AG08395 (cell line): ENCODE measurements at regions not wholly inside any gene's neighbourhood (a gene's known extent, or its start where the extent isn't known, plus 50 kb on each side); places are given as distances from the start of the nearest gene placed in this dataset.

Experiments
- DNase-seq: peaks from one replicate; pipeline ENCODE4 v3.0.0; 2012; ENCODE audit warnings: mixed read lengths, low spot score

GRCh38 chr1:239263801-239264200, 122.6 kb upstream of the CHRM3 start:
- DNase-seq: no peak

GRCh38 chr1:239262538-239262937, 123.8 kb upstream of the CHRM3 start:
- DNase-seq: no peak

GRCh38 chr1:239261521-239261920, 124.8 kb upstream of the CHRM3 start:
- no peak for DNase-seq

GRCh38 chr1:239260842-239261241, 125.5 kb upstream of the CHRM3 start:
- DNase-seq: no peak

DNA sequence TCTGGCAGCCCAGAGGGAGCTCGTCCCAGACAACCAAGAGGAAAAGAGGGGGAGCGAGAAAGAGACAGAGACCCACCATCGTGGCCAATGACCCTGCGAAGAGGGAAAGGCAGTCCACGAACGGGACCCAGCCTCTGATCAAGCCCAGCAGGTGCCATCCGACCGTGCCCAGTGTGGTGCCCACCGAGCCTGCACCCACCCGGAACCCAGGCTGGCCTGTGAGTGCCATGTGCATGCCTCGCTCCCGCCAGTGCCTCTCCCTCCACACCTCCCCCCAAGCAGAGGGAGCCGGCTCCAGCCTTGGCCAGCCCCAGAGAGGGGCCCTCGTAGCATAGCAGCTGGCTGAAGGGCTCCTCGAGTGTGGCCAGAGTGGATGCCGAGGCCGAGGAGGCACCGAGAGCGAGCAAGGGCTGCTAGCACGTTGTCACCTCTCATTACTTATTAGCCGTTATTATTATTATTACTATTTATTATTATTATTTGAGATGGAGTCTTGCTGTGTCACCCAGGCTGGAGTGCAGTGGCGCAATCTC, 130.7 kb upstream of the CHRM3 start:
- no peak for DNase-seq

DNA sequence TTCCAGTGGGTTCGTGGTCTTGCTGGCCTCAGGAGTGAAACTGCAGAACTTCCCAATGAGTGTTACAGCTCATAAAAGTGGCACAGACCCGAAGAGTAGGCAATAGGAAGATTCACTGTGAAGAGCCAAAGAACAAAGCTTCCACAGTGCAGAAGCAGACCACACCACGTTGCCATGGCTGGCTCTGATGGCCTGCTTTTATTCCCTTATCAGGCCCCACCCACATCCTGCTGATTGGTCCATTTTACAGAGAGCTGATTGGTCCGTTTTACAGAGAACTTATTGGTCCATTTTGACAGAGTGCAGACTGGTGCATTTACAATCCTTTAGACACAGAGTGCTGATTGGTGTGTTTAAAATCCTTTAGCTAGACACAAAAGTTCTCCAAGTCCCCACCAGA, 131.4 kb upstream of the CHRM3 start:
- DNase-seq: no peak

GRCh38 chr1:239253032-239253431, 133.3 kb upstream of the CHRM3 start:
- DNase-seq: no peak

DNA sequence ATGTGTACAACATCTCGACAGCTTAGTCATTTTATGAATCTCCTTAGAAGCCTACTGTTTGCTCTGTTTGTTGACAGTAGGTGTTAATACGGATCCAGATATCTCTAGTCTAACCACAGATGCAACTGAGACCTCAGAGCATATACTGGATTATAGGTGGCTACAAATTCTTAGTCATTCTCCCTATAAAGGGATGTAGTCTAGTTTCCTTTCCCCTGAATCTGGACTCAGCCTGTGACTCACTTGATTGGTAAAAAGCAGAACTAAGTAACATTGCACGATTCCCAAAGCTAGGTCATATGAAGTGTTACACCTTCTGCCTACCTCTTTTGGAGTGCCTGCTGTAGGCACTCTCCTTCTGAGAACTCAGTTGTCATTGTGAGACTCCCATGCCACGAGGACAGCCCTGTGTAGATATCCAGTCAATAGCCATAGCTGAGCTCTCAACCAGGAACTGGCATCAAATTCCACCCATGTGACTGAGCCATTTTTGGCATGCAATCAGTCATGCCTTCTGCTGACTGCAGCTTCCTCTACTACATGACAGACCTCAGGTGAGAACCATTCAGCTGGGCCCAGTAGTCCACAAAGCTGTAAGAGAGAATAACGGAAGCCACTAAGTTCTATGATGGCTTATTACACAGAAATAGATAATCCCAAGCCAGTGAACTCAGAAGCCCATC, 135.9 kb upstream of the CHRM3 start:
- DNase-seq: no peak

DNA sequence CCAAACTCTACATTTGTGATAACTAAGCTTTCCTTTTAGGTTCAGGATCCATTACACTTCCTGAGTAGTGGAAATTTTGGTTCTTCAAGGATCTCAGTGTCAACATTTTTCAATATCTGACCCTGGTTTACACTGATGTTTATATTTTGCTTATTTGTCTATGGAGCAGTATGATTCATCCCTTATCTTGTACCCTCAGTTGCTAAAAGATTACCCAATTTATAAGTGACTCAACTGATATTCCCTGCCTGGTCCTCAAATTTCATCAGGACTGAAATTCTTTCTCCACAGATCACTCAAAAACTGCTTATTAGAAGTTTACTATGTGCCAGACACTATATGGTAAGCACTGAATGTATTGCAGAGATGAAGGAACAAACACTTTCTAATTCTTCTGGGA, 139.1 kb upstream of the CHRM3 start:
- no peak for DNase-seq

DNA sequence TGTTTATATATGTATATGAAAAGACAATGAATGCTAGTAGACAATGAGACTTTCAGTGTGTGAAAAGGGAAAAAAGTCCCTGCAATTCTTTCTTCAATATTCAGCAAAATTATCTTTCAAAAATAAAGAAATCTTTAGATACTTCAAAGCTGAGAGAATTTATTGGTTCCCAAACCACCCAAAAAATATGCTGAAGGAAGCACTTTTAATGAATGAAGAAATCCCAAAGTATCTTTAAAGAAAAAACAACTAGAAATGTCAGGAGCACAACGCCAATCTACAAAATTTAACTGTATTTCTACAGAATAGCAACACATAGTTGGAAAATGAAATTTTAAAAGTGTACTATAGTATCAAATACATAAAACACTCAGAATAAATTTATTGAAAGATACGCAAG, 142.3 kb upstream of the CHRM3 start:
- no peak for DNase-seq

DNA sequence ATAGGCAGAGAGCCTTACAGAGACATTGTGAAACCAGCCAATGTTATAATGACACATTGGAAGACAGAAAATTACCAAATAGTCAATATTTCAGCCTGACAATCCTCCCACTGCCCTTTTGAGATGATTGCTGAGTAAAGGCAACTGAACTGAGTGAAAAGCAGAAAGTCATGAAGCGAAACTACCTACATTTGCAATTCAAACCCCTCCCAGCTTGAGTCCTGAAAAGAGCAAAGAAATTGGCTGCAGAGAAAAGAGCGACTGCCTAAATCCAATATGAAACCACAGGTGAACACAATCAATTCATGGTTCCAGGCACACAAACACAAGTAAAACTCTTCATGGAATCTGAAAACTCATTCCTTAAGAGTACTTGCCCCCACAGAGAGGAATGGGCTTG, 143.4 kb upstream of the CHRM3 start:
- DNase-seq: no peak

DNA sequence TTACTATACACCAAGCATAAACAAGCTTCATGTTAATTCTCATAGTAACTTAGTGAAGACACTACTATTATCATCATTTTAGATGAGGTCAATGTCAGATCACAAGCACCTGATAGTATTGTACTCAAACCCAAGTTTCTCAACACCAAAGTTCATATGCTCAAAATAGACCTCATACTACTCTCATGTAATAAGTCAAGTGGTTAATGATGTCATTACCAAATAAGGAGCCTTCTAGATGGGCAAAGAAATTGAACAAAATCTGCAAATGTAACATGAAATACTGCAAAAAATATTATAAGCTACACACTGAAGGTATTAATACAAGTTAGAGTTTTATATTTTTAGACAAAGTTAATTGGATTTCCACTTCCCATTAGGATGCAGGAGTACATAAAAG, 144.0 kb upstream of the CHRM3 start:
- DNase-seq: no peak

DNA sequence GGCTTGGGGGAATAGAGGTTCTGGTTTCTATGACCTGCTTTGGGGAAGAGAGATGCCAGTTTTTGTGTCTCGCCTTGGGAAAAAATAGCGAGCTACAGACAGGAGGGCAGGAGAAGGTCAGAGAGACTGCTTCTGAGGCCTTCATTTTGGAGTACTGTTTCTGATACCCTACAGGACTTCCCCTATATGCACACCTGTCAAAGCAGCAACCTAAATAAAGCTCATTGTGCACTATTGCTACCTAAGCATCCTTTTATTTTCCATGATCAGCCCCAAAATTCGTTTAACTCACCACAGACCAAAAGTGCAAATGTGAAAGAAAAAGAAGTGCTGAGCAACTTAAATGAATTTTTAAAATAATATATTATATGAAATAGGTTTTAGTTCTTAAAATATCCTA, 145.6 kb upstream of the CHRM3 start:
- no peak for DNase-seq

GRCh38 chr1:239239529-239239928, 146.8 kb upstream of the CHRM3 start:
- DNase-seq: no peak

DNA sequence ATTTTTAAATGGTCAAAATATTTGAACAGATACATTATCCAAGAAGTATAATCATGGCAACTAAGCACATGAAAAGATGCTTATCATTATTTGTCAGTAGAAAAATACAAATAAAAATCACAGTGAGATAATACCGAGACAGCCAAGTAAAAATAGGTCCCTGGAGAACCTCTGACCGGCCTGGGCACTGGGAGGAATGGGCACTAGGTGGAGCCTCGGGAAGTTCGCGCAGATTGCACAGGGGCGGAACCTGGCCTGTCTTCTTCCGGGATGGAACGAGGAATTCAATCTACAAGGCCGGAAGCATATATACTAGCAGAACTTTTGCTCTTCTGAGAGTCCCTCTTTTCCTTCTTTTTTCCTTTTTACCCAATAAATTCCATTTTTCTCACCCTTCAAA, 148.5 kb upstream of the CHRM3 start:
- DNase-seq: no peak

DNA sequence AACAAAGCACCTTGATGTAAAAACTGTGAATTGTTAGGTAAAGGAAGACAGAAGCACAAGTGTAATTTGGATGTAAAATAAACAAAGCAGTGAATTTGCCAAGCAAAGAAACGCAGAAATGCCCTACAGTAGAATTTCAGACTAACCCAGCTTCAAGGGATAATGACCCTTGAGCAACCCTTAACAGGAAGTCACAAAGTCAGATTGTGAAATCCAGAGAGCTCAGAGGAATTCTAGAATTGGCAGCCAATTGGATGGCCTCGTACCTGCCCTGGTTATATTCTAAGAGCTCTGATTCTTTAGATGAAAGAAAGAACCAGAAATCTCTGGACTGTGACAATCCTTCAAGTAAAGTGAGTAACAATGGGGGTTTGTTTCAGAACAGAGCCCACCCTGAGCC, 152.7 kb upstream of the CHRM3 start:
- no peak for DNase-seq

DNA sequence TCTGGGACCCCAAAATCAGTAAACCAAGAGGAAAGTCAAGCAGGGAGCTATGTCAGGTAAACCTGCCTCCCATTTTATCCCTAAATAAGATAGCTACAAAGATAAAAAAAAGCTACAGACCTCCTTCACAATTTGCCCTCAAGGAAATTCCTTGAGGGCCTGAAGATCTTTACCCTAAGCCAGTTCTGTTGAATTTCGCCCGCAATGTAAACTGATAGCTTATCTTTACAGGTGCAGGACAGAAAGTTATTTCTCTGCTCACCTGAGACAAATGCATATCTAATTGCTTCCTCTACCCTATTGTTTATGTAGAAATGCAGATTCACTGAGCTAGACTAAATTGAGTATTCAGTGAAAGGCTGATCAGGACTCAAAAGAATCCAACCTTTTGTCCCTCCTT, 153.4 kb upstream of the CHRM3 start:
- no peak for DNase-seq

DNA sequence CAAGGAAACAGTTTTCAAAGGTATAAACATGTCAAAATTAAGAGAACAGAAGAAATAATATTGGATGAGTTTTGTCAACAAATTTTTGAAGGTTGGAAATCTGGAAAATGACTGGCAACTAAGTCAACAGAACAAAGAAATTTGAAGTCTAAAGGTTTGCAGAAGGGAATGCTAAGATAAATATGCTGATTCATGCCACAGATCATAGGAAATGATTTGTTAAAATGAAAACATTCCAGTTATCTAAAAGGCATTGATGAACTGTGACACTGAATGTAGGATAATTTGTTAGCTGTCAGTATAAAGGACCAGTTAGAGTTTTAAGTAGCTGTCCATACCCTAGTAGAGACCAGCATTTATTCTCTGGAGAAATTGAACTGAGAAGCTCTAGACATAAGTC, 157.9 kb upstream of the CHRM3 start:
- no peak for DNase-seq

DNA sequence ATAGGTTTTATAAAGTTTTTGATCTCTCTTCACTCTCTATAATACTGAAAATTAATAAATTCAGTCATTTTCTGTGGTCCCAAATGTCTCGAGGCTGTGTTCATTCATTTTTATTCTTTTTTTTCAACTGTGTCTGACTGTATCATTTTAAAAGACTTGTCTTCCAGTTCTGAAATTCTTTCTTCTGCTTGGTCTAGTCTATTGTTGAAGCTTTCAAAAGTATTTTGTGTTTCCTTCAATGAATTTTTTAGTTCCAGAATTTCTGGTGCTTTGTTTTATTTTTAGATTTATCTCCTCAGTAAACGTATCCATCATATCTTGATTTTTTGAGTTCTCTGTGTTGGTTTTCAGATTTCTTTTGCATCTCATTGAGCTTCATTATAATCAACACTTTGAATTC, 161.0 kb upstream of the CHRM3 start:
- DNase-seq: no peak

GRCh38 chr1:239224100-239224499, 162.3 kb upstream of the CHRM3 start:
- no peak for DNase-seq

DNA sequence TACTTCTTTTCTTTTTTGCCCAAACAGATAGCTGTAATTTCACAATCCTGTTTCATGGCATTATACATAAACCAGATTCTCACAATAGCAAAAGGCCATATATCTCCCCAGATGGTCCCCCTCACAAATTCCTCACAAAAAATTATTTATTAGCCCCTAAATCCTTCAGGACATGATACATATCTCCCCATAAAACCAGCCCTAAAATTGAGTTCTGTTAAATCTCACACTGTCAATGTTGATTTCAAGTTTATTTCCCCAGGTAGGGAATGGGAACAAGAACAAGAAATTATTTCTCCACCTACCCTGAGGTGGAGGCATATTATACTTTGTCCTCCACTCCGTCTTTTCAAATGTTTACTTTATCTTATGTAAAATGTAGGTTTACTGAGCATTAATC, 163.4 kb upstream of the CHRM3 start:
- no peak for DNase-seq

GRCh38 chr1:239221656-239222055, 164.7 kb upstream of the CHRM3 start:
- DNase-seq: no peak

DNA sequence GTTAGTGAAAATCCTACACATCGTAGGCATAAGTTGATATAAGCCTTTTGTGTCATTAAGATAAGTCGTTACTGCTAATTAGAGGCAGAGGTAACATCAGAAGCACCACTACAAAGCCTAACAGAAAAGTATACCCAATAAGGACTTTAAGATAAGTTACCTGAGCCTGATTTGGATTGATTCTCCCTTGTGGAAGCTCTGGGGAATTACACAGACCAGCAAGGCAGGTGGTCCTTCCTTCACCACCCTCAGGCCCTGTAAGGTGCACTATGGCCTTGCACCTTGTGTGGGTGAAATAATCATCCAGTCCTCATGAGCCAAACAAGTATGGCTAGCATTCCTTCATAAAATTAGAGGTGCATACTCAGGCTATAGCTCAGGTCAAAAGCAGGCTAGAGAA, 166.7 kb upstream of the CHRM3 start:
- no peak for DNase-seq

- DNase-seq: no peak
These were observed 168.1 kb upstream of the CHRM3 start for GRCh38 chr1:239218301-239218700.

DNA sequence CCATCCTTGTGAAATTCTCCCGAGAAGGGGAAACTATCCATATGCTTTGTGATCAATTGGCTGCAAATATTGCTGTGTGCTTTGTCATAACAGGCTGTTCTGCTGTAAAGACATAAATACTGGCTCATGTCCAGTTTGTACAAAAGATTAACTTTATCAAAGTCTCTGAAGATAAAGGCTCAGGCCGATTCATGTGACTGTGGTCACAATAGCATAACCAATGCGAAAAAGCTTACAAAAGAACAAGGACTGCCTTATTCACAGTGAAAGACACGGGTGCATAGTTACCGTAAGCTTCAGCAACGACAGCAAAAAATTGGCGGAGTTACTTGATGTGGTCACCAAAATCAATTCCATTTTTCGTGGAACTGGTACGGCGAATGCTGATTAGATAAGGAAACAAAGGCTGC, 173.6 kb upstream of the CHRM3 start:
- no peak for DNase-seq
